PFSK-1 (cell line): ENCODE measurements at regions not wholly inside any gene's neighbourhood (a gene's known extent, or its start where the extent isn't known, plus 50 kb on each side); places are given as distances from the start of the nearest gene placed in this dataset.

Source experiments
- FOXP2 ChIP-seq: optimal IDR thresholded peaks from 2 replicates; pipeline ENCODE3; 2011; ENCODE audit warnings: borderline replicate concordance, control low read depth, inconsistent platforms; ENCODE audit not compliant: insufficient read depth; ENCODE audit errors: extremely low read length, extremely low read depth
- POLR2AphosphoS5 ChIP-seq: IDR thresholded peaks from 2 replicates; pipeline ENCODE4 v1.6.1; 2012; ENCODE audit warnings: low read depth, mild to moderate bottlenecking, control low read depth, low read length, moderate library complexity
- REST ChIP-seq, 2 experiments: IDR thresholded peaks; 2 replicates each; pipeline versions ENCODE4 v1.6.1 to v1.8.0; 2011 to 2012; ENCODE audit warnings: low read depth in 2 of 2, low read length in 2 of 2, control low read depth in 1 of 2, inconsistent platforms in 1 of 2, mild to moderate bottlenecking in 1 of 2, moderate library complexity in 1 of 2; ENCODE audit not compliant: insufficient read depth in 1 of 2
- SIN3A ChIP-seq: IDR thresholded peaks from 2 replicates; pipeline ENCODE4 v1.6.1; 2012; ENCODE audit warnings: mild to moderate bottlenecking, low read length, moderate library complexity, borderline replicate concordance; ENCODE audit not compliant: insufficient read depth
- TAF1 ChIP-seq: IDR thresholded peaks from 2 replicates; pipeline ENCODE4 v1.6.1; 2012; ENCODE audit warnings: low read length, control low read depth, borderline replicate concordance; ENCODE audit not compliant: insufficient read depth

GRCh38 chr3:6251612-6252400, 609.1 kb upstream of the GRM7 start:
- TF ChIP-seq REST (IDR thresholded peaks at IDR 0.05; ENCODE audit: insufficient read depth in 1 of 2, low read depth in 2 of 2, low read length in 2 of 2) (no peak), TAF1 (no peak), FOXP2 (no peak), SIN3A (no peak), POLR2AphosphoS5 (no peak)

GRCh38 chr3:6254490-6254889, 606.4 kb upstream of the GRM7 start:
- TF ChIP-seq POLR2AphosphoS5 = no peak

- TF ChIP-seq REST (IDR thresholded peaks at IDR 0.05; ENCODE audit: insufficient read depth in 1 of 2, low read depth in 2 of 2, low read length in 2 of 2) (no peak), POLR2AphosphoS5 (no peak), SIN3A (no peak), FOXP2 (no peak), TAF1 (no peak)
These were observed 605.7 kb upstream of the GRM7 start for GRCh38 chr3:6255229-6255628.

GRCh38 chr3:6260551-6261191, 600.2 kb upstream of the GRM7 start:
- TF ChIP-seq FOXP2 = no peak
- no peak for TF ChIP-seq POLR2AphosphoS5
- TF ChIP-seq REST (IDR thresholded peaks at IDR 0.05; ENCODE audit: insufficient read depth in 1 of 2, low read depth in 2 of 2, low read length in 2 of 2) = no peak
- TF ChIP-seq SIN3A = no peak
- no peak for TF ChIP-seq TAF1

GRCh38 chr3:6262010-6262409, 598.9 kb upstream of the GRM7 start:
- TF ChIP-seq FOXP2 (no peak), SIN3A (no peak), TAF1 (no peak), POLR2AphosphoS5 (no peak), REST (IDR thresholded peaks at IDR 0.05; ENCODE audit: insufficient read depth in 1 of 2, low read depth in 2 of 2, low read length in 2 of 2) (no peak)
